DMS 273 treated with DMSO at 0.1 percent for 48 hours (cell line): ENCODE measurements at regions not wholly inside any gene's neighbourhood (a gene's known extent, or its start where the extent isn't known, plus 50 kb on each side); places are given as distances from the start of the nearest gene placed in this dataset.

ENCODE experiments used
- DNase-seq: peaks from one replicate; lab custom pipeline; 2025; lab: John Stamatoyannopoulos, UW

DNA sequence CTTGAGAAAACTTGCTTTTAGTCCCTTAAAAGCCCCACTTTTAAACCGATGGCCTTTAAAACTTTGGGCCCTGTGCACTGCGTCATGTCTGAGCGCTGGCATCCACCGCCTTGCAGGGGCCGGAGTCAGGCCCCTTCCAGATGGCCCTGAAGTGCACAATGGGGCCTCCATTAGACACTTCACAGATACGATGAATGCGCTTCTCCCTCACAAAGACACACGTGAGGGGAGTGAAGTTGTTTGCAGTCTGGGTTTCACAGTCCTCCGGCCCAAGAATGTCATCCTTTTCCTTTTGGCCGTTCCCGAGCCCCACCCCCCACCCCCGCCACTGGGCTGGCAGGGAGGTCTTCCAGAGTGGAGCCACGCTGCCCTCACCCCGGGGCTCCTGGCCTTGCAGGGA, 415.1 kb upstream of the SALL3 start:
- no peak for DNase-seq

DNA sequence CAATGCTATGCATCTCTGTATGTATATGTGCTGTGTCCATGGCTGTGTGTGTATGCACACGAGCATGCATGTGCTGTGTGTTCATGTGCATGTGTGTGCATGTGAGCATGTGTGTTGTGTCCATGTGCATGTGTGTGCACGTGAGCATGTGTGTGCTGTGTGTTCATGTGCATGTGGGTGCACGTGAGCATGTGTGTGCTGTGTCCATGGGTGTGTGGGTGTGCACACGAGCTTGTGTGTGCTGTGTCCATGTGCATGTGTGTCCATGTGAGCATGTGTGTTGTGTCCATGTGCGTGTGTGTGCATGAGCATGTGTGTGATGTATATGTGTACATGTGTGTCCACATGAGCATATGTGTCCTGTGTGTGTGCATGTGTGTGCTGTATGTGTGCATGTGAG, 414.4 kb upstream of the SALL3 start:
- DNase-seq, result no peak

DNA sequence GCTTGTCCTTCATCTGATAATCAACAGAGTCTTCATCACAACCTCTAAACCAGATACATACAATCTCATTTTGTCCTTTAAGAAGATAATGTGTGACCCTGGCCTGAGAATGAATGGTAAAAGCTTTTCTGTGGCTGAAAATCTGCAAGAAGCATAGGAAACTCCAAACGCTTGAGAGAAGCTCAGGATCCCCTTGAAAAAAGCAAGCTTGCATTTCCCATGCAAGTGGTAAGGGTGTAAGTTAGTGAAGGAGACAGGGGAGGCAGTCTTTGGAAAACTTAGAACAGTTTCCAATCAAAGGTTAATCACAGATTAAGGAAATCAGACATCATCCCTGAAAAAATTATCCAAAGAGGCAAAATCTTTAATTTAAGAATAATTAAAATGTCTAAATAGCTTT, 413.6 kb upstream of the SALL3 start:
- DNase-seq, result no peak

- DNase-seq, result no peak
Measured at GRCh38 chr18:78566720-78567119, 412.9 kb upstream of the SALL3 start.

- no peak for DNase-seq
Measured at GRCh38 chr18:78571063-78571785, 408.4 kb upstream of the SALL3 start.

DNA sequence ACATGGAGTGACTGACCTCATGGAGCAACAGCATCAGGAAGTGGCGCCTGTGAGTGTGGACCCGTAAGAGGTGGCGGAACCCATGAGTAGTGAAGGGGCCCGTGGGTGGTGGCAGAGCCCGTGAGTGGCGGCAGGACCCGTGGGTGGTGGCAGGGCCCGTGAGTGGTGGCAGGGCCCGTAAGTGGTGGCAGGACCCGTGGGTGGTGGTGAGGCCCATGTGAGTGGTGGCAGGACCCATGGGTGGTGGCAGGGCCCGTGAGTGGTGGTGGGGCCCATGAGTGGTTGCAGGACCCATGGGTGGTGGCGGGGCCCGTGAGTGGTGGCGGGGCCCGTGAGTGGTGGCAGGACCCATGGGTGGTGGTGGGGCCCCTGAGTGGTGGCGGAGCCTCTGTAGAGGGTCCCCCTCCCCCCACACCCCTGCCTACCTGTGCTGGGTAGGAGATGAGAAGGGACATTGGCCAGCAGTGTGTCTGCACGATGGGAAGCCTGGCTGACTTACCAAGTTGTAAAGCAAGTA, 407.7 kb upstream of the SALL3 start:
- no peak for DNase-seq

- DNase-seq, result no peak
Measured at GRCh38 chr18:78573773-78574172, 405.8 kb upstream of the SALL3 start.

DNA sequence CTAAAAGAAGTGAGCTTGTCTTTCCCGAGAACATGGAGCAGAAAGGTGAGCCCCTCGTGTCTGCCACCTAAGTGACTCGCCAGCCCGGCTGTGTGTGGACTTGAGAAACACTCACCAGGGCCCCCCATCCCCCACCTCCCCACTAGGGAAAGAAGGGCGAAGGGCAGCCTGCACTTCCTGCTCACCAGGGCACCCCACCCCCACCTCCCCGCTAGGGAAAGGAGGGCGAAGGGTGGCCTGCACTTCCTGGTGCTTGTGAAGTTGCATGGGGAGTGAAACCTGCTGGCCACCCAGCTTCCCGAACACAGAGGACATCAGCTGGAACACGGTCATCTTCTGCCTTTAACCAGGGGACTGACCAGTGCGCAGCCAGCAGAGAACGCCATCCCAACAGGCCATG, 402.7 kb upstream of the SALL3 start:
- no peak for DNase-seq

GRCh38 chr18:78579449-78579848, 400.2 kb upstream of the SALL3 start:
- no peak for DNase-seq

- no peak for DNase-seq
Measured at GRCh38 chr18:78579854-78580577, 399.6 kb upstream of the SALL3 start.

DNA sequence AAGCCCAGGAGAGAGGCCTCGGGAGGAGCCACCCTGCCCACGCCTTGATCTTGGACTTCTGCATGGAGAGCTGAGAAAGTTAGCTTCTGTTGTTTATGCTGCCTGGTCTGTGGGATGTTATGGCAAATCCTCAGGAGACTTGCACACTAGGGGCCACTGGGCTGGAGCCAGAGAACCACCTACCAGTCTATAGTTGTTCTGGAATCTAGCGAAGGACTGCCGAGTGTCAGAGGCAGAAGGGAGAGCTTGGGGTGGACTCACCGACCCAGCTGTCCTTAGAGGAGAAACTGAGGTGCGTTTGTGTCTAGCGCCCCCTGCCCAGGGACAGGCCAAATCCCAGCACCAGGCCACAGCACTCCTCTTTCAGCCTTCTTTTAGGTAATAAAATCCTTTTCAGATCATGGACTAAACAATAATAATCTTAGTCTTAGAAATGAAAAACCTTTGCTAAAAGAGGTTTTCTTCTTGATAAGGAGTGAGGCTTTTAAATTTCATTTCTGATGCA, 398.7 kb upstream of the SALL3 start:
- DNase-seq, result no peak

- DNase-seq, result no peak
Measured at GRCh38 chr18:78582181-78582709, 397.4 kb upstream of the SALL3 start.

- DNase-seq, result no peak
Measured at GRCh38 chr18:78582898-78583738, 396.5 kb upstream of the SALL3 start.

DNA sequence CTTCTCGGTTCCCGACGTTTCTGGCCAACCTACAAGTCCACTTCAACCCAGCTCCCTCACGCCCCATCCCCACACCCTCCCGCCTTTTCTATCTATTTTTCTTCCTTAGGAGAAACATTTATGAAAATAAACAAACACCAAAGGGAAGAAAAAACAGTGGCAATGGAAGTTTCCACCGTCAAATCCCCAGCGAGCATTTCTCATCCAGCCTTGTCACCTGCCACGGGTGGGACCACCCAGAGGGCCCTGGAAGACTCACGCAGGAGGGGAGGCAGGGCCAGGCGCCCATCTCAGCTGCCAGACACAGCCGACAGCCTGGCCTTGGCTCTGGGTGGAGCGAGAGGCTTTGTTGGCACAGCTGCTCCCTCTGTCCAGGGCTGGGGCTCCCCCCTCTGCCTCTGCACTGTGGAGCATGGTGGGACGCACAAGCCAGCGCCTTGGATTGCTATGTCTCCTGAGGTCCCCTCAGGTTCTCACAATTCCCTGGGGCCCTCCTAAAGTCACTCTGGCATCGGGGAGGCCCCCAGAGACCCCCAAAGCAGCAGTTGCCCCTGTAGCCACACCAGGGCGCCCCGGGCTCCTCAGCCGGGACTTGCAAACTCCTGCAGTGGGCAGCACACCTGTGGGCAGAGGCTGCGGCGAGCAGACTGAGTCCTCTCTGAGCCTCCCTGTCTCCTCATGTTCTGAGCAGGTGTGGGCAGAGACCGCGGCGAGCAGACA, 395.7 kb upstream of the SALL3 start:
- no peak for DNase-seq

DNA sequence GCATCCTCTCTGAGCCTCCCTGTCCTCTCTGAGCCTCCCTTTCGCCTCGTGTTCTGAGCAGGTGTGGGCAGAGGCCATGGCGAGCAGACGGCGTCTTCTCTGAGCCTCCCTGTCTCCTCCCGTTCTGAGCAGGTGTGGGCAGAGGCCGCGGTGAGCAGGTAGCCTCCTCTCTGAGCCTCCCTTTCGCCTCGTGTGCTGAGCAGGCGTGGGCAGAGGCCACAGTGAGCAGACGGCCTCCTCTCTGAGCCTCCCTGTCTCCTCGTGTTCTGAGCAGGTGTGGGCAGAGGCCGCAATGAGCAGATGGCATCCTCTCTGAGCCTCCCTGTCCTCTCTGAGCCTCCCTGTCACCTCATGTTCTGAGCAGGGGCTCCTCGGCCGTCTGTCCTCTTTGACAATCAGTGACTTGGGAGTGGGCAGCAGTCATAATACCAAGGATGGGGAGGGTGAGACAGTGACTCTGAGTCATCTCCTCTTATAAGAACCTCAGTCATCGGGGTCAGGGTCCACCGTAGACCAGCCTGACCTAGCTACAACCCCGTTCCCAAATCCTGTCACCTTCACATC, 395.1 kb upstream of the SALL3 start:
- no peak for DNase-seq

DNA sequence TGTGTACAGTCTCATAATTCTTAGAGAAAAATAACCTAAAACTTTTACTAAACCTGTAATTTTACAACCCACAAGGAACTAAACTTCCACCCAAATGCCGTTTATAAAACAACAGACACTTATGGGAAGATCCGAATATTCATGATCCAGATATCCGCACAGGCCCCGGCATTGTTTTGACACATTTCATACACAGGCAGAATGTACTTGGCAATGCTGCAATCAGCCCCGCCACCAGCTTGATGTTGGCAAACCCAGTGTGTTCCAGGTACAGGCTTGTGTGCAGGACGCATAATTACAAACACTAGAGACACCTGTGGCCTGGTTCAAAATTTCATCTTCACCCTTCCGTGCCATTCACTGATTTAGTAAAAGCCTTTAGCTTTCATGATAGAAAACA, 393.0 kb upstream of the SALL3 start:
- no peak for DNase-seq

GRCh38 chr18:78587096-78587495, 392.5 kb upstream of the SALL3 start:
- DNase-seq, result no peak

DNA sequence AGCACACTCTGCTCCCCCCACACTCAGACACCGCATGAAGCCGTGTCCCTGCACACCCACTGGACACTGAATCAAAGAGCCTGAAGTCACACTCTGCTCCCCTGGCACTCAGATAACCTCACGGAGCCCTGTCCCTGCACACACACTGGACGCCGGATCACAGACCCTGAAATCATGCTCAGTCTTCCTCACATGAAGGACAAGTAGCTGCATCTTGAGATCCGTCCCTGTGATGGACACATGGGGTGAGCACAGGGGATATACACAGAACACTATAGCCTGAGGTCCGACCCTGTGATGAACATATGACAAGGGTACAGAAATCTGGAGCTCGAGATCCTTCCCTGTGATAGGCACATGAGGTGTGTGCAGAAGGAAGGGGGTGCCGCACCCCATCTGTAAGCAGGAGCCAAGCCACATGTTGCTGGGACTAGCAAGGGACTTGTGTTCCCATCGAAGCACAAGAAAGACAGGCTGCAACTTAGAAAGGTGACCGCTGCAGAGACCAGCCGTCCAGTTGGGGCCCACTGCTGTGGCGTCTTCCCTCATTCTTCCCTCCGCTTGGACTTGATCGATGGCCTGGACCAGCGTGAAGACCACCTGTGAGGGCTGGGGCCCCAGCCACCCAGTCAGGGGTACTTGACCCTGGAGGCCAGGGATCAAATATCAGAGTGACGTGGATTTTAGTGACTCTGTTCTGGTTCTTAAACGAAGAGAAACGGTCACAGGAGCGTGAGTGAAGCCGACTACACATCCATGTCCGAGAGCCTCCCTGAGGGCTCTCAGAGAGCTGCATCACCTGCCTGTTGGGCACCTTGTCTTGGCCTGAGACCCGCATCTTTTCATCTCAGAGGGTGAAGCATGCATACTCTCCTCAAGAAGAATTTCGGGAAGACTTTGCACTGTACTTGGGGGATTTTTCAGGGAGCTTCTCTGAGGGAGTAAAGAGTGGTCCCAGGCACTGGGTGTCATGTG, 391.7 kb upstream of the SALL3 start:
- DNase-seq, result no peak

DNA sequence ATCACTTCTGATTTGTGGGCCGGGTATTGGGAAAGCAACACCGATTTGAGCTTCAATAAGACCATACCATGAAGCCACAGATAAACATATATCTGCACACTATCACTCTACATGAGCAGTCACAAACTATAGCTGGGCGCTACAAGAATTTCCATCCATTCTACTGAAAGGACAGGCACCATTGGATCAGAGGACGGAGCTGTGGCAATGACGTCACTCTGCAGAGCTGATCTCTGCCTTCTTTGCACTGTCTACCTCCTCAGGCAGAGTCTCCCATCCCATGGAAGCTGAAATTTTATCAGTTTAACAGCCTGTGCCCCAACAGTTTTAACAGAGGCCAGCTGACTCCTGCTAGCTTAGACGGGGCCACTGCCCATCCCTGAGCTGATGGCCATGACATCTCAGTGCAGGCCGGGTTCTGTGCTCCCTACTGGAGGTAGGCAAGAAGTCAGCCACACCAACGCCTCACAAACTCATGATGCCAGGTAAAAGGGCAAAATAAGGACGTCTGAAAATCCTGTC, 389.6 kb upstream of the SALL3 start:
- no peak for DNase-seq

- DNase-seq, result no peak
Measured at GRCh38 chr18:78595453-78595852, 384.2 kb upstream of the SALL3 start.
